Prostate gland (tissue), 2 donors: ENCODE measurements at regions not wholly inside any gene's neighbourhood (a gene's known extent, or its start where the extent isn't known, plus 50 kb on each side); places are given as distances from the start of the nearest gene placed in this dataset.

Experiments
- POLR2A ChIP-seq: fragments of 450-650 bp; IDR thresholded peaks from one replicate; pipeline ENCODE4 v1.6.1; 2016; ENCODE audit warnings: antibody characterized with exemption, mild to moderate bottlenecking
- TF ChIP-seq, protein P1 (sequence below), 4 experiments: fragments of 200-600 bp in 2 of 4; fragments of 450-650 bp in 2 of 4; sonication (generic) in 2 of 4; IDR thresholded peaks; 1 replicate in 3 of 4; 2 replicates in 1 of 4; pipeline ENCODE4 v1.5.1; 2016 to 2019; ENCODE audit warnings: antibody characterized with exemption in 4 of 4, mild to moderate bottlenecking in 2 of 4, moderate library complexity in 2 of 4

- TF ChIP-seq, protein P1, sequence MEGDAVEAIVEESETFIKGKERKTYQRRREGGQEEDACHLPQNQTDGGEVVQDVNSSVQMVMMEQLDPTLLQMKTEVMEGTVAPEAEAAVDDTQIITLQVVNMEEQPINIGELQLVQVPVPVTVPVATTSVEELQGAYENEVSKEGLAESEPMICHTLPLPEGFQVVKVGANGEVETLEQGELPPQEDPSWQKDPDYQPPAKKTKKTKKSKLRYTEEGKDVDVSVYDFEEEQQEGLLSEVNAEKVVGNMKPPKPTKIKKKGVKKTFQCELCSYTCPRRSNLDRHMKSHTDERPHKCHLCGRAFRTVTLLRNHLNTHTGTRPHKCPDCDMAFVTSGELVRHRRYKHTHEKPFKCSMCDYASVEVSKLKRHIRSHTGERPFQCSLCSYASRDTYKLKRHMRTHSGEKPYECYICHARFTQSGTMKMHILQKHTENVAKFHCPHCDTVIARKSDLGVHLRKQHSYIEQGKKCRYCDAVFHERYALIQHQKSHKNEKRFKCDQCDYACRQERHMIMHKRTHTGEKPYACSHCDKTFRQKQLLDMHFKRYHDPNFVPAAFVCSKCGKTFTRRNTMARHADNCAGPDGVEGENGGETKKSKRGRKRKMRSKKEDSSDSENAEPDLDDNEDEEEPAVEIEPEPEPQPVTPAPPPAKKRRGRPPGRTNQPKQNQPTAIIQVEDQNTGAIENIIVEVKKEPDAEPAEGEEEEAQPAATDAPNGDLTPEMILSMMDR (IDR thresholded peaks at IDR 0.05) = no peak
- TF ChIP-seq POLR2A = no peak
Observed at GRCh38 chr12:124375789-124376175, 80.9 kb downstream of the RFLNA start.
